Stomach (tissue), 4 donors: ENCODE measurements at regions not wholly inside any gene's neighbourhood (a gene's known extent, or its start where the extent isn't known, plus 50 kb on each side); places are given as distances from the start of the nearest gene placed in this dataset.

Experiments
- EP300 ChIP-seq: sonication (generic); formaldehyde crosslinking; IDR thresholded peaks from one replicate; pipeline ENCODE4 v1.6.1; 2017; ENCODE audit warnings: antibody characterized with exemption
- POLR2A ChIP-seq, 4 donors: fragments of 450-650 bp; IDR thresholded peaks; one replicate each; pipeline ENCODE4 v1.6.1; 2016; ENCODE audit warnings: antibody characterized with exemption in 4 of 4, control low read depth in 2 of 4, mild to moderate bottlenecking in 1 of 4, moderate library complexity in 1 of 4
- POLR2AphosphoS5 ChIP-seq, 3 donors: sonication (generic); formaldehyde crosslinking; IDR thresholded peaks; one replicate each; pipeline ENCODE4 v1.6.1; 2016; ENCODE audit warnings: antibody characterized with exemption in 3 of 3
- TF ChIP-seq, protein P1 (sequence below), 7 experiments: fragments of 450-650 bp in 4 of 7; fragments of 200-600 bp in 3 of 7; sonication (generic) in 3 of 7; IDR thresholded peaks; one replicate each; pipeline ENCODE4 v1.5.1; 2016 to 2019; ENCODE audit warnings: antibody characterized with exemption in 7 of 7, control low read depth in 2 of 7, mild to moderate bottlenecking in 1 of 7

DNA sequence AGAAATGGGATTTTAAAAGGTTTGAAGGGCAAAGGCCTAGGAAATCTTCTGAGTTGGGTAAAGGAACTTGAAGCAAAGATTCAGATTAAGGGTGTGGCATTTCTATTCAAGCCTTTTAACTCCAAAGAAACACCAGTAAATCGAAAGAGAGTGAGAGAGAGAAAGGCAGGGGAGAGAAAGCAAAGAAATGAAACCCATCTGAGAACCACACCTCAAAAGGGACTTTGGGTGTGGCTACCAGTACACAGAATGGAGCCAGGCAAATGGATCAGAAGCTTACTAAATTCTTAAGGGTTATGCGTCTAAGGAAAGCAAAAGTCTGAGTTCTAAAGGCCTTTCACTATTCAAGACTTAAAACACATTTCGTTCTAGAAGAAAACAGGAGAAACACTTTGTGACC is 277.4 kb downstream of the BCL11B start:
- TF ChIP-seq, protein P1, sequence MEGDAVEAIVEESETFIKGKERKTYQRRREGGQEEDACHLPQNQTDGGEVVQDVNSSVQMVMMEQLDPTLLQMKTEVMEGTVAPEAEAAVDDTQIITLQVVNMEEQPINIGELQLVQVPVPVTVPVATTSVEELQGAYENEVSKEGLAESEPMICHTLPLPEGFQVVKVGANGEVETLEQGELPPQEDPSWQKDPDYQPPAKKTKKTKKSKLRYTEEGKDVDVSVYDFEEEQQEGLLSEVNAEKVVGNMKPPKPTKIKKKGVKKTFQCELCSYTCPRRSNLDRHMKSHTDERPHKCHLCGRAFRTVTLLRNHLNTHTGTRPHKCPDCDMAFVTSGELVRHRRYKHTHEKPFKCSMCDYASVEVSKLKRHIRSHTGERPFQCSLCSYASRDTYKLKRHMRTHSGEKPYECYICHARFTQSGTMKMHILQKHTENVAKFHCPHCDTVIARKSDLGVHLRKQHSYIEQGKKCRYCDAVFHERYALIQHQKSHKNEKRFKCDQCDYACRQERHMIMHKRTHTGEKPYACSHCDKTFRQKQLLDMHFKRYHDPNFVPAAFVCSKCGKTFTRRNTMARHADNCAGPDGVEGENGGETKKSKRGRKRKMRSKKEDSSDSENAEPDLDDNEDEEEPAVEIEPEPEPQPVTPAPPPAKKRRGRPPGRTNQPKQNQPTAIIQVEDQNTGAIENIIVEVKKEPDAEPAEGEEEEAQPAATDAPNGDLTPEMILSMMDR (IDR thresholded peaks at IDR 0.05) = no peak
- TF ChIP-seq POLR2A (IDR thresholded peaks at IDR 0.05) (no peak), POLR2AphosphoS5 (IDR thresholded peaks at IDR 0.05) (no peak), EP300 (no peak)
